GM21360 (cell line): ENCODE measurements at regions not wholly inside any gene's neighbourhood (a gene's known extent, or its start where the extent isn't known, plus 50 kb on each side); places are given as distances from the start of the nearest gene placed in this dataset.

ENCODE experiments used
- ATAC-seq: cut with Tn5 transposase; IDR thresholded peaks from one replicate; pipeline ENCODE4 v1.9.1; 2021; ENCODE audit warnings: mild to moderate bottlenecking, moderate library complexity; ENCODE audit not compliant: unreplicated experiment

GRCh38 chr4:23741681-23742191 is 148.1 kb downstream of the PPARGC1A start:
- no peak for ATAC-seq

GRCh38 chr4:23737571-23737970 is 152.3 kb downstream of the PPARGC1A start:
- ATAC-seq: no peak

GRCh38 chr4:23736466-23736865 is 153.4 kb downstream of the PPARGC1A start:
- ATAC-seq: no peak

GRCh38 chr4:23734000-23734399 is 155.8 kb downstream of the PPARGC1A start:
- no peak for ATAC-seq

- no peak for ATAC-seq
Measured at GRCh38 chr4:23733476-23733875, 156.4 kb downstream of the PPARGC1A start.

GRCh38 chr4:23730998-23731397 is 158.8 kb downstream of the PPARGC1A start:
- no peak for ATAC-seq

- ATAC-seq: no peak
Measured at GRCh38 chr4:23728971-23729370, 160.9 kb downstream of the PPARGC1A start.

GRCh38 chr4:23728393-23728792 is 161.5 kb downstream of the PPARGC1A start:
- no peak for ATAC-seq

GRCh38 chr4:23720556-23720955 is 169.3 kb downstream of the PPARGC1A start:
- no peak for ATAC-seq

GRCh38 chr4:23718435-23718834 is 171.4 kb downstream of the PPARGC1A start:
- ATAC-seq: no peak

GRCh38 chr4:23717528-23718248 is 172.2 kb downstream of the PPARGC1A start:
- no peak for ATAC-seq

- ATAC-seq: no peak
Measured at GRCh38 chr4:23710298-23710697, 179.5 kb downstream of the PPARGC1A start.

GRCh38 chr4:23707652-23708026 is 182.2 kb downstream of the PPARGC1A start:
- no peak for ATAC-seq

- no peak for ATAC-seq
Measured at GRCh38 chr4:23706972-23707651, 182.7 kb downstream of the PPARGC1A start.

GRCh38 chr4:23700197-23700596 is 189.7 kb downstream of the PPARGC1A start:
- no peak for ATAC-seq

GRCh38 chr4:23697722-23698121 is 192.1 kb downstream of the PPARGC1A start:
- no peak for ATAC-seq

GRCh38 chr4:23697001-23697528 is 192.8 kb downstream of the PPARGC1A start:
- ATAC-seq: no peak

GRCh38 chr4:23686169-23686897 is 203.5 kb downstream of the PPARGC1A start:
- no peak for ATAC-seq

GRCh38 chr4:23685471-23685870 is 204.4 kb downstream of the PPARGC1A start:
- no peak for ATAC-seq

GRCh38 chr4:23680671-23681518 is 209.0 kb downstream of the PPARGC1A start:
- ATAC-seq: no peak
